ENCODE measurements at regions not wholly inside any gene's neighbourhood (a gene's known extent, or its start where the extent isn't known, plus 50 kb on each side); places are given as distances from the start of the nearest gene placed in this dataset.

GRCh38 chr5:58264276-58264675 lies 195.6 kb downstream of the PLK2 start:
- CTCF ChIA-PET, result no interaction called here
- intact Hi-C loops (cut with micrococcal nuclease; ENCODE audit: unreplicated experiment), result no loop called here
- no TSS peak for BruUV-seq (replicated peaks)

GRCh38 chr5:58263296-58263695 lies 196.6 kb downstream of the PLK2 start:
- POLR2A ChIA-PET (ENCODE audit: low non-redundant PET), result no interaction called here
- H3K4me3 ChIP-seq (ENCODE audit: low read depth, low read length, poor library complexity, severe bottlenecking), result no peak overlapping the region
- intact Hi-C loops (cut with micrococcal nuclease; ENCODE audit: unreplicated experiment), result no loop called here
- TF ChIP-seq EZH2 (IDR thresholded peaks at IDR 0.05; ENCODE audit: borderline replicate concordance, low read depth, low read length, poor library complexity, severe bottlenecking) (no peak), CTCF (conservative IDR thresholded peaks at IDR 0.05; ENCODE audit: low read depth, low read length) (no peak)
- no peaks in the 10 kb centered on the region for H3K36me3 ChIP-seq (ENCODE audit: insufficient read depth, low read length, poor library complexity, severe bottlenecking)
- H3K27ac ChIP-seq (ENCODE audit: low read depth, low read length, poor library complexity, severe bottlenecking), result no peak overlapping the region
- no peaks in the 10 kb centered on the region for H3K4me1 ChIP-seq (ENCODE audit: insufficient read depth, low read length, poor library complexity, severe bottlenecking)
- H3K9me3 ChIP-seq (ENCODE audit: low read depth, low read length, poor library complexity, severe bottlenecking), result no peaks in the 10 kb centered on the region
- no TSS peak for BruUV-seq (replicated peaks)
- CTCF ChIA-PET, result no interaction called here
- no peaks in the 10 kb centered on the region for H3K27me3 ChIP-seq (replicated peaks; ENCODE audit: insufficient read depth, low read depth, low read length, poor library complexity)
- no peak for DNase-seq (ENCODE audit: low spot score)

More at GRCh38 chr5:58264276-58264675, 195.6 kb downstream of the PLK2 start:
- Histone ChIP-seq H3K36me3 (ENCODE audit: insufficient read depth, low read length, poor library complexity, severe bottlenecking) (no peaks in the 10 kb centered on the region), H3K27ac (ENCODE audit: low read depth, low read length, poor library complexity, severe bottlenecking) (no peak overlapping the region), H3K27me3 (replicated peaks; ENCODE audit: insufficient read depth, low read depth, low read length, poor library complexity) (no peaks in the 10 kb centered on the region), H3K9me3 (ENCODE audit: low read depth, low read length, poor library complexity, severe bottlenecking) (no peaks in the 10 kb centered on the region), H3K4me3 (ENCODE audit: low read depth, low read length, poor library complexity, severe bottlenecking) (no peak overlapping the region), H3K4me1 (ENCODE audit: insufficient read depth, low read length, poor library complexity, severe bottlenecking) (no peaks in the 10 kb centered on the region)
- TF ChIP-seq EZH2 (IDR thresholded peaks at IDR 0.05; ENCODE audit: borderline replicate concordance, low read depth, low read length, poor library complexity, severe bottlenecking), result no peak
- no peak for TF ChIP-seq CTCF (conservative IDR thresholded peaks at IDR 0.05; ENCODE audit: low read depth, low read length)
- DNase-seq (ENCODE audit: low spot score), result no peak
- POLR2A ChIA-PET (ENCODE audit: low non-redundant PET), result no interaction called here

DNA sequence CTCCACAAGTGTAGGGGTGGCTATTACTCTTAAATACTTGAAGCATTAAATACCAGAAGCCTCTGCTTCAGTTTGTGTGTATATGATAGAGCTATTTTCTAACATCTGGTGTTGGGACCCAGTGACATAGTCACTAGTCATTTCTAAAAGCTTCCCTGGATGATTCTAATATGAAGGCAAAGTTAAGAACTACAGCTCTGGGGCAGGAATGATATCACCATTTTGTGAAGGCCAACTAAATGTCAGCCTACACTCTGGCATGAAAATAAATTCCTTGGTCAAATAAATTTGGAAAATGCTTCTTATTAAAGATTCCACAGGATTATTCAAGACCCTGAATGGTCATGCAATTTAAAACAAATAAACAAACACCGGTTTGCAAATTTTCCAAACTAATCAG lies 197.7 kb downstream of the PLK2 start:
- Histone ChIP-seq H3K27ac (ENCODE audit: low read depth, low read length, poor library complexity, severe bottlenecking) (no peak overlapping the region), H3K4me1 (ENCODE audit: insufficient read depth, low read length, poor library complexity, severe bottlenecking) (no peaks in the 10 kb centered on the region), H3K4me3 (ENCODE audit: low read depth, low read length, poor library complexity, severe bottlenecking) (no peak overlapping the region), H3K36me3 (ENCODE audit: insufficient read depth, low read length, poor library complexity, severe bottlenecking) (no peaks in the 10 kb centered on the region), H3K27me3 (replicated peaks; ENCODE audit: insufficient read depth, low read depth, low read length, poor library complexity) (no peaks in the 10 kb centered on the region), H3K9me3 (ENCODE audit: low read depth, low read length, poor library complexity, severe bottlenecking) (no peaks in the 10 kb centered on the region)
- ChIA-PET CTCF (no interaction called here), POLR2A (ENCODE audit: low non-redundant PET) (interaction anchor here (0.6 kb wide), 1 partner anchor 20 kb away, joined by 3 read pairs; no protein-coding TSS in a partner anchor)
- intact Hi-C loops (cut with micrococcal nuclease; ENCODE audit: unreplicated experiment), result no loop called here
- no peak for DNase-seq (ENCODE audit: low spot score)
- no TSS peak for BruUV-seq (replicated peaks)
- TF ChIP-seq CTCF (conservative IDR thresholded peaks at IDR 0.05; ENCODE audit: low read depth, low read length), result no peak
- TF ChIP-seq EZH2 (IDR thresholded peaks at IDR 0.05; ENCODE audit: borderline replicate concordance, low read depth, low read length, poor library complexity, severe bottlenecking), result no peak
